ENCODE measurements at regions not wholly inside any gene's neighbourhood (a gene's known extent, or its start where the extent isn't known, plus 50 kb on each side); places are given as distances from the start of the nearest gene placed in this dataset.
"Not testable (repeated sequence)": the region's sequence is repeated elsewhere in the genome, so short reads cannot be mapped to it uniquely, and the experiment has no call there.

GRCh38 chr4:159410076-159410777 lies 307.3 kb downstream of the RAPGEF2 start:
- no peak for DNase-seq

DNA sequence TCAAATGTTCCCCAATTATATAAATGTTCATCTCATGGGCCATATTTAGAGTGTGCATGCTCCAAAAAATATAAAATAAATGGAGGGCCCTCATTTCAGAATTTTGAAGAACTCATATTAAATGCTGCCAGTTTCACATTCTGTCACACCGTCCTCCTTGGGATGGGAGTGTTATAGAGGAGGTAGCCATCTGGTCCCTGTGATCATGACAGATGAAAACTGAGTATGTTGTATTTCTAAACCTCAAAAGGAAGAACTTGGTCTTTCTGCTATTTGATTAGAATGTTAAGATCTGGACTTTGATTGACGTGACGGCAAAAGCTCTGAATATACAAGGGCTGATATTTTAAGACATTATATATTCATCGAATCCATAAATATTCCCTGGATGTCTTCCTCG lies 308.0 kb downstream of the RAPGEF2 start:
- no peak for DNase-seq

GRCh38 chr4:159413306-159413943 lies 310.5 kb downstream of the RAPGEF2 start:
- no peak for DNase-seq

- no peak for DNase-seq
Observed at GRCh38 chr4:159414305-159414704, 311.4 kb downstream of the RAPGEF2 start.

GRCh38 chr4:159416073-159416472 lies 313.2 kb downstream of the RAPGEF2 start:
- DNase-seq, result no peak

- DNase-seq, result no peak
Observed at GRCh38 chr4:159416996-159417395, 314.1 kb downstream of the RAPGEF2 start.

- DNase-seq, result no peak
Observed at GRCh38 chr4:159420162-159421057, 317.5 kb downstream of the RAPGEF2 start.

GRCh38 chr4:159421058-159421419 lies 318.2 kb downstream of the RAPGEF2 start:
- not testable (repeated sequence) for DNase-seq

- no peak for DNase-seq
Observed at GRCh38 chr4:159422019-159422418, 319.1 kb downstream of the RAPGEF2 start.

- no peak for DNase-seq
Observed at GRCh38 chr4:159422626-159423025, 319.7 kb downstream of the RAPGEF2 start.

DNA sequence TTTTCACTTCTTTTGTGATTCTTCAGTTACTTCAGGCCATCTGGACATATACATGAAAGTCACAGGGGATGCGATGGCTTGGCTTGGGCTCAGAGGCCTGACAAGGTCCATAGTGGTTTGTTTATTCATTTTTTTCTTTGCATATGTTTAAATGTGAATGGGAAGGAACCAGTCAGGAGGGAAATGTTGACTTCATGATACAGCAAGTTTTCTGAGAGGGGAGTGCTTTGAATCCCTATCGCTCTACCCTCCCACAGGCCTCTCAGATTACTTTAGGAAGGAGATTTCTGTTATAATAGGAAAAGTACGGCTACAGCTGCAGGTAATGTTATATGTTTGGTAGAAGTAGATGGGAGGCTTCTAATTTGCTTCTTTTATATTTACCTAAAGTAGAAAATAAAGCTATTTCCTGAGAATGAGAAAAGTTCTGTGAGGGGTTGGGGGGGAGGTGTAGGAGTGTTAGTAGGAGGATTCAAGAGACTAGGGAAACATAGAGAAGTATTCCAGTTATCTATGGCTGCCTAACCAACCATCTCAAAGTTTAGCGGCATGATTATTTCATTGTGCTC lies 322.9 kb downstream of the RAPGEF2 start:
- DNase-seq, result no peak

DNA sequence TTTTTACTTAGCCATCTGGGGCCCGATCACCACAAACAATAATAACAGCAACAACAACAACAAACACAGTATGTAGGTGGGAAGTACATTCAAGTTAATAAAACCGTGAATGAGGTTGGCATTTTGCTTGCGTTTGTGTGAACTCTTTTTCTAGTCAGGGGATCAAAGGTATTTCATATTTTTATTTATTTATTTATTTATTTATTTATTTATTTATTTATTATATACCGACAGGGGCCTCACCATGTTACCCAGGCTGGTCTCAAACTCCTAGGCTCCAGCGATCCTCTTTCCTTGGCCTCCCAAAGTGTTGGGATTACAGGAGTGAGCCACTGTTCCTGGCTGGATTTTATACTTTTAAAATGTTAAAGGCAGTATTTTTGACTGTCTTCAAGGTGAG lies 325.4 kb downstream of the RAPGEF2 start:
- no peak for DNase-seq

DNA sequence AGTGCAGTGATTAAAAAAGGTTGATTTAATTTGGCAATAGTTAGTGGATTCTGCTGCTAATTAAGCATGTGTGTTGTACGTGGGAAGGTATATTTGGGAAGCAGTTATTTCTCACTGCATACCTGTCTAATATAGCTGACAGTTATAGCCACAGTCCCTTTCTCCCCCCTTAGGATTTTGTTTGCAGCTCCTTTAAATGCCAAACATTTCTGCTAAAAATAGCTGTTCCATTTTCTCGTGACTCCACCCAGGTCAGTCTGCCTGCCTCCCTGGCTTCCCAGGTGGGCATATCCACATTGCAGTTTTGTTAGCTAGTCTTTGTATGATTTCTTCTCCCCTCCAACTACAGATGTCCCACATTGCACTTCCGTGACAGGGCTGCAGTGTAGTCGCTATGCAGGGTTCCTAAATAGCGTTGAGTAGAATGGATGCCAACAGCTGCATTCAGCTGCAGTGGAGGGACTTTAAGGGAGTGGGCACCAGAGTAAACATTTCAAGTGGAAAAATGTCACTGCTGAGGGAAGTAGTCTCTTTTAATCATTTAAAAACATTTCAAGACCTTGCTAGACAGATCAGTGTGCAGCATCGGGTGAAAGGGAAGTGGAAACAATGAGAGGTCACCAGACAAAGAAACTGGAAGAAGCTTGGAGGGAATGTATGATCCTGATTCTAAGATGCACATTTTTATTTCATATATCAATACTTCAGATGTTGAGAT lies 326.3 kb downstream of the RAPGEF2 start:
- DNase-seq, result no peak

DNA sequence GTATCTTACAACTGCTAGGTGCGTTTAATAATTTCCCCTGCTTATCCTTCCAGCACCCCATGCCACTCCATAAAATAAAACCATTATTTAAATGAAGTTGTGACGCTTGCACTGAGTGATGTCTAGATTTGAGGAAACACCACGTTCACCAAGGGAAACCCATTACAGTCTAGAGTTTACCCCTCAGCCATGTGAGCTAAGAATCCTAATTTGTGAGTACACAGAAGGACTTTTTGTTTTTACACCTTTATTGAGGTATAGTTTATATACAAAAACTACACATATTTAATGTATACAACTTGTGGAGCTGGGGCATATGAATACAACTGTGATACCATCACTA lies 326.8 kb downstream of the RAPGEF2 start:
- no peak for DNase-seq

DNA sequence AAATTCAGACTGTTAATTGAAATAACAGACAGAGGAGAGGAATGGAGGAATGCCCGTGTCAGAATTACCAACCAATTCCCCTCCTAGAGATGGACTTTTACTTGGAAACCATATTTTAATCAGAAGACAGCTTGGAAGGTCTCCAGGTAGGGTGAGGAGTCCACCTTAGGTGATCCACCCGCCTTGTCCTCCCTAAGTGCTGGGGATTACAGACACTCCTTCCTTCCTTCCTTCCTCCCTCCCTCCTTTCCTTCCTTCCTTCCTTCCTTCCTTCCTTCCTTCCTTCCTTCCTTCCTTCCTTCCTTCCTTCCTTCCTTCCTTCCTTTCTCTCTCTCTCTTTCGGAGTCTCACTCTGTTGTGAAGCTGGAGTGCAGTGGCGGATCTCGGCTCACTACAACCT lies 328.0 kb downstream of the RAPGEF2 start:
- no peak for DNase-seq

GRCh38 chr4:159432436-159432835 lies 329.6 kb downstream of the RAPGEF2 start:
- no peak for DNase-seq

- no peak for DNase-seq
Observed at GRCh38 chr4:159433337-159433736, 330.5 kb downstream of the RAPGEF2 start.

DNA sequence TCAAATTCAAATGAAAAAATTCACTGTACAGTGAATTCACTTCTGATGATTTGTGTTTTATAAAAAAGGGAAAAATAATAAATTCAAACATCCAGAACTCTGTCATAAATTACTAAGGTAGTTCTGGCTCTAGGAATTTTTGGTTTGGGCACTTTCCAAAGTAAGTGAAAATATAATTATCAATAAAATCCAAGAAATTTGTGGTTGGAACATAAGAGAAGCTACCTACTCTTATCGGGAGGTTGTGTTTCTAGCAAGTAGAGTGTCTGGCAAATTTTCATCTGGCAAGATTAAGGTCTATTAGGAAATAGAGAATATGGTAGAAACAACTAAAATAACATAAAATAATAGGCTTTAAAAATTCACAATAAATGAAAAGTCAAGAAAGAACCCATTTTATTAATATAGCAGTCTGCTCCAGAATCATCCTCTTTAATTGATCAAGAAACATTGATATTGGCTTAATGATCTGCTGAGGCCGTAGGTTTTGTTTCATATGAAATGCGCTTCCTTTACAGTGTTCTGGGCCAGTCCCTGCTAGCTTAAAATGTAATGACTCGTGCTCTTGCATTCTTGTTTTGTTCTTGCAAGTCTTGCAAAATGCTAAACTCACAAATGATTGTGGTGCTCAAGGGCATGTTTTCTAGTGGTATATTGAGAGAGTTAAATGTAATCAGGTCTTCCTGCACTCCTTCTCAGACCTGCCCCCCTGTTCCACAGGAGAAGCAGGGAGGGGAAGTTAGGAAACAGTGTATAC lies 331.4 kb downstream of the RAPGEF2 start:
- DNase-seq, result no peak

DNA sequence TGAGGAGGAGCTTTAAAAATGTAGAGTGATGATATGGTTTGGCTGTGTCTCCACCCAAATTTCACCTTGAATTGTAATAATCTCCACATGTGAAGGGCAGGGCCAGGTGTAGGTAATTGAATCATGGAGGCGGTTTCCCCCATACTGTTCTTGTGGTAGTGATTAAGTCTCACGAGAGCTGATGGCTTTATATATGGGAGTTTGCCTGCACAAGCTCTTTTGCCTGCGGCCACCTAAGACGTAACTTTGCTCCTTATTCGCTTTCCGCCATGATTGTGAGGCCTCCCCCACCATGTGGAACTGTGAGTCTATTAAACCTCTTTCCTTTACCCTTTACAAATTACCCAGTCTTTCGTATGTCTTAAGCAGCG lies 332.0 kb downstream of the RAPGEF2 start:
- no peak for DNase-seq

GRCh38 chr4:159435561-159436023 lies 332.7 kb downstream of the RAPGEF2 start:
- no peak for DNase-seq

GRCh38 chr4:159443975-159444374 lies 341.1 kb downstream of the RAPGEF2 start:
- no peak for DNase-seq

DNA sequence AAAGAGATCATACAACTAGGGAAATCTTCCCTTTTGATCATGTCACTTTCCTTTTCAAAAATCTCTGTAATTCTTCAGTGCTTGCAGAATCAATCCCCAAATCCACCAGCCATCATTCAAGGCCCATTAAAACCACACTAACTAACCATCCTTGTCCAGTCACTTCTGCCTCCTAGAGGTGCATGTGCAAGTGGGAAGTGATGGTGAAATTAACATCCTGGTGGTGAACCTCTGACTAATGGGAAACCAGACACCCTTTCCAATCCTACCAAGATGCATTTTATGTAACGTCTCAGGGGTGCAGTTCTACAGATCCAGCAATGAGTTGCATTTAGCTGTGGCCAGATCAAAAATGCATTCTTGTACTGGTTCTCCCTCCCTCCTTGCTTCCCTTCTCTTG lies 341.8 kb downstream of the RAPGEF2 start:
- no peak for DNase-seq

All from cerebellar nuclear complex (tissue), 1 donor.